ENCODE measurements at regions not wholly inside any gene's neighbourhood (a gene's known extent, or its start where the extent isn't known, plus 50 kb on each side); places are given as distances from the start of the nearest gene placed in this dataset.

- ChIA-PET POLR2A (ENCODE audit: partially characterized antibody) (no interaction called here), CTCF (ENCODE audit: partially characterized antibody) (no interaction called here)
- no peak for DNase-seq (ENCODE audit: low read depth in 1 of 2, low spot score in 2 of 2)
Observed at GRCh38 chr2:34646901-34647300, 1047.8 kb upstream of the FAM98A start.

More at GRCh38 chr2:34646901-34647300, 1047.8 kb upstream of the FAM98A start:
- Histone ChIP-seq H3K4me2 (ENCODE audit: insufficient read depth in 1 of 2, low read depth in 2 of 2, low read length in 2 of 2) (no peak overlapping the region), H3K9ac (replicated peaks in 1 of 4; ENCODE audit: extremely low read depth in 1 of 4, low read depth in 3 of 4, low read length in 3 of 4) (no peak overlapping the region), H3K79me2 (ENCODE audit: control insufficient read depth in 1 of 2, insufficient read depth in 2 of 2, low read length in 2 of 2) (no peaks in the 10 kb centered on the region), H2AFZ (ENCODE audit: low read length) (no peak overlapping the region), H3K4me1 (replicated peaks in 1 of 4; ENCODE audit: control insufficient read depth in 3 of 4, insufficient read depth in 4 of 4, low read length in 3 of 4) (peaks cover 0 to 3% (median 0%) of the 10 kb centered on the region in 4 experiments; a peak in 1 of 7 replicates), H3K27me3 (replicated peaks in 1 of 4; ENCODE audit: control insufficient read depth in 3 of 4, extremely low read depth in 1 of 4, insufficient read depth in 3 of 4, low read length in 3 of 4) (no peaks in the 10 kb centered on the region), H2BK15ac (ENCODE audit: low read length) (no peak overlapping the region), H3K9me3 (ENCODE audit: insufficient read depth in 2 of 2, low read depth in 1 of 2, low read length in 1 of 2) (no peaks in the 10 kb centered on the region; a peak in 1 of 4 replicates), H3K56ac (replicated peaks; ENCODE audit: insufficient read length, low read depth, low read length) (no peak overlapping the region), H4K5ac (ENCODE audit: insufficient read length, low read depth, low read length) (no peak overlapping the region), H3K14ac (ENCODE audit: insufficient read length) (no peak overlapping the region), H3K18ac (ENCODE audit: extremely low read depth, low read length) (no peak overlapping the region), H4K8ac (ENCODE audit: extremely low read depth, insufficient read depth, low read length) (no peak overlapping the region), H3K79me1 (ENCODE audit: low read depth, low read length) (no peaks in the 10 kb centered on the region), H3K23ac (ENCODE audit: insufficient read length) (no peak overlapping the region), H3K36me3 (ENCODE audit: control insufficient read depth in 2 of 4, insufficient read depth in 4 of 4, low read length in 3 of 4) (no peaks in the 10 kb centered on the region), H3K4ac (replicated peaks; ENCODE audit: insufficient read length, low read depth, low read length) (no peak overlapping the region), H2BK5ac (ENCODE audit: low read depth, low read length) (no peak overlapping the region), H3K27ac (ENCODE audit: low read depth, low read length) (no peak overlapping the region), H2AK5ac (ENCODE audit: low read depth, low read length) (no peak overlapping the region), H4K91ac (replicated peaks; ENCODE audit: insufficient read length, low read length) (no peak overlapping the region), H3K23me2 (ENCODE audit: low read depth, low read length) (no peaks in the 10 kb centered on the region), H4K20me1 (replicated peaks in 1 of 2; ENCODE audit: control insufficient read depth in 1 of 2, insufficient read depth in 2 of 2, low read length in 2 of 2) (no peaks in the 10 kb centered on the region), H2BK12ac (ENCODE audit: low read depth, low read length) (no peak overlapping the region), H3K4me3 (ENCODE audit: extremely low read depth in 1 of 4, insufficient read depth in 2 of 4, low read depth in 3 of 4, low read length in 4 of 4) (no peak overlapping the region), H2BK20ac (ENCODE audit: low read length) (no peak overlapping the region), H2BK120ac (replicated peaks; ENCODE audit: low read depth, low read length) (no peak overlapping the region)
- no peak for FAIRE-seq
- 76% methylated on average over 3 of the region's 3 CpGs; no CpG with 5 or more reads in 1 of the 2 experiments for WGBS, 2 experiments (ENCODE audit: extremely low coverage in 1 of 2, insufficient coverage in 1 of 2, insufficient read length in 1 of 2, insufficient replicate concordance in 2 of 2, low coverage in 1 of 2, low lambda C conversion rate in 2 of 2, missing lambda C conversion rate in 1 of 2)
- TF ChIP-seq GTF2F1 (IDR thresholded peaks at IDR 0.05; ENCODE audit: borderline replicate concordance, low read depth, low read length) (no peak), SP1 (IDR thresholded peaks at IDR 0.05; ENCODE audit: low read depth, low read length) (no peak), CHD1 (IDR thresholded peaks at IDR 0.05; ENCODE audit: low read depth, low read length) (no peak)

All from H1 (cell line).